SK-N-SH (cell line): ENCODE measurements at regions not wholly inside any gene's neighbourhood (a gene's known extent, or its start where the extent isn't known, plus 50 kb on each side); places are given as distances from the start of the nearest gene placed in this dataset.

ENCODE experiments used
- ELF1 ChIP-seq: IDR thresholded peaks from 2 replicates; pipeline ENCODE4 v1.4.0; 2012
- EP300 ChIP-seq, 2 experiments: IDR thresholded peaks; 2 replicates each; pipeline versions ENCODE4 v1.4.0 to v1.6.1; 2012; ENCODE audit warnings: borderline replicate concordance in 1 of 2, low read depth in 1 of 2, low read length in 1 of 2
- EZH2phosphoT487 ChIP-seq: fragments of 200-600 bp; sonication (generic); IDR thresholded peaks from 2 replicates; pipeline ENCODE4 v1.6.1; 2017; ENCODE audit warnings: low read depth, mixed run types, mild to moderate bottlenecking, antibody characterized with exemption, moderate library complexity, borderline replicate concordance
- JUND ChIP-seq: IDR thresholded peaks from 2 replicates; pipeline ENCODE4 v1.4.0; 2012
- NFIC ChIP-seq: IDR thresholded peaks from 2 replicates; pipeline ENCODE4 v1.4.0; 2012; ENCODE audit warnings: borderline replicate concordance
- POLR2AphosphoS5 ChIP-seq: IDR thresholded peaks from 2 replicates; pipeline ENCODE4 v1.6.1; 2012; ENCODE audit warnings: low read depth, low read length
- RAD21 ChIP-seq: IDR thresholded peaks from 2 replicates; pipeline ENCODE4 v1.6.1; 2012; ENCODE audit warnings: mild to moderate bottlenecking, low read length
- RFX5 ChIP-seq: IDR thresholded peaks from 2 replicates; pipeline ENCODE4 v1.6.1; 2012; ENCODE audit warnings: mild to moderate bottlenecking, improper control_type of control experiment, low read length
- TCF12 ChIP-seq: IDR thresholded peaks from 2 replicates; pipeline ENCODE4 v1.4.0; 2012
- TF ChIP-seq, protein P1 (sequence below): IDR thresholded peaks from 2 replicates; pipeline ENCODE4 v1.6.1; 2012; ENCODE audit warnings: mild to moderate bottlenecking, low read depth, low read length, moderate library complexity
- TF ChIP-seq, protein P2 (sequence below): fragments of 200-600 bp; sonication (generic); IDR thresholded peaks from 2 replicates; pipeline ENCODE4 v1.6.1; 2017; ENCODE audit warnings: antibody characterized with exemption, mild to moderate bottlenecking, moderate library complexity
- TF ChIP-seq, protein P3 (sequence below): IDR thresholded peaks from 2 replicates; pipeline ENCODE4; 2012

DNA sequence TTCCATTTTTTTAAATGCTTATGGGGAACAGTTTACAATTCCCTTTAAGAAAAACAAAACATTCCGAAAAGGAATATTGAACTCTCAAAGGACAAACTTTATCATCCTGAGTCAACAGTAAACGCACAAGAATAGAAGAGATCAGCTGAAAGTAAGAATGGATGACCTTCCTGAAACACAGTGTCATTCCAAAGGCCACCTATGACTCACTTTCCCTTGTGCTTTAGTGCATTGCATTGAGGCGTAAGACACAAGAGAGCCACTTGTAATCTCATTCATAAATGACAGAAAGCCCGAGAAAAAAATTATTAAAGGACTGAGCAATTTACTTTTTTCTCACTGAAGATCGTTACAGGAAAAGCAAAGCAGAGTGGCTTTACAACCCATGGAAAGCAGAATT is 1062.4 kb upstream of the DIAPH2 start:
- TF ChIP-seq TCF12 (no peak), RFX5 (no peak), POLR2AphosphoS5 (no peak), EP300 (IDR thresholded peaks at IDR 0.05; ENCODE audit: borderline replicate concordance in 1 of 2, low read depth in 1 of 2, low read length in 1 of 2) (no peak), RAD21 (no peak), JUND (no peak), NFIC (no peak), ELF1 (no peak), EZH2phosphoT487 (no peak)
- TF ChIP-seq, protein P1, sequence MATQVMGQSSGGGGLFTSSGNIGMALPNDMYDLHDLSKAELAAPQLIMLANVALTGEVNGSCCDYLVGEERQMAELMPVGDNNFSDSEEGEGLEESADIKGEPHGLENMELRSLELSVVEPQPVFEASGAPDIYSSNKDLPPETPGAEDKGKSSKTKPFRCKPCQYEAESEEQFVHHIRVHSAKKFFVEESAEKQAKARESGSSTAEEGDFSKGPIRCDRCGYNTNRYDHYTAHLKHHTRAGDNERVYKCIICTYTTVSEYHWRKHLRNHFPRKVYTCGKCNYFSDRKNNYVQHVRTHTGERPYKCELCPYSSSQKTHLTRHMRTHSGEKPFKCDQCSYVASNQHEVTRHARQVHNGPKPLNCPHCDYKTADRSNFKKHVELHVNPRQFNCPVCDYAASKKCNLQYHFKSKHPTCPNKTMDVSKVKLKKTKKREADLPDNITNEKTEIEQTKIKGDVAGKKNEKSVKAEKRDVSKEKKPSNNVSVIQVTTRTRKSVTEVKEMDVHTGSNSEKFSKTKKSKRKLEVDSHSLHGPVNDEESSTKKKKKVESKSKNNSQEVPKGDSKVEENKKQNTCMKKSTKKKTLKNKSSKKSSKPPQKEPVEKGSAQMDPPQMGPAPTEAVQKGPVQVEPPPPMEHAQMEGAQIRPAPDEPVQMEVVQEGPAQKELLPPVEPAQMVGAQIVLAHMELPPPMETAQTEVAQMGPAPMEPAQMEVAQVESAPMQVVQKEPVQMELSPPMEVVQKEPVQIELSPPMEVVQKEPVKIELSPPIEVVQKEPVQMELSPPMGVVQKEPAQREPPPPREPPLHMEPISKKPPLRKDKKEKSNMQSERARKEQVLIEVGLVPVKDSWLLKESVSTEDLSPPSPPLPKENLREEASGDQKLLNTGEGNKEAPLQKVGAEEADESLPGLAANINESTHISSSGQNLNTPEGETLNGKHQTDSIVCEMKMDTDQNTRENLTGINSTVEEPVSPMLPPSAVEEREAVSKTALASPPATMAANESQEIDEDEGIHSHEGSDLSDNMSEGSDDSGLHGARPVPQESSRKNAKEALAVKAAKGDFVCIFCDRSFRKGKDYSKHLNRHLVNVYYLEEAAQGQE, result no peak
- TF ChIP-seq, protein P2, sequence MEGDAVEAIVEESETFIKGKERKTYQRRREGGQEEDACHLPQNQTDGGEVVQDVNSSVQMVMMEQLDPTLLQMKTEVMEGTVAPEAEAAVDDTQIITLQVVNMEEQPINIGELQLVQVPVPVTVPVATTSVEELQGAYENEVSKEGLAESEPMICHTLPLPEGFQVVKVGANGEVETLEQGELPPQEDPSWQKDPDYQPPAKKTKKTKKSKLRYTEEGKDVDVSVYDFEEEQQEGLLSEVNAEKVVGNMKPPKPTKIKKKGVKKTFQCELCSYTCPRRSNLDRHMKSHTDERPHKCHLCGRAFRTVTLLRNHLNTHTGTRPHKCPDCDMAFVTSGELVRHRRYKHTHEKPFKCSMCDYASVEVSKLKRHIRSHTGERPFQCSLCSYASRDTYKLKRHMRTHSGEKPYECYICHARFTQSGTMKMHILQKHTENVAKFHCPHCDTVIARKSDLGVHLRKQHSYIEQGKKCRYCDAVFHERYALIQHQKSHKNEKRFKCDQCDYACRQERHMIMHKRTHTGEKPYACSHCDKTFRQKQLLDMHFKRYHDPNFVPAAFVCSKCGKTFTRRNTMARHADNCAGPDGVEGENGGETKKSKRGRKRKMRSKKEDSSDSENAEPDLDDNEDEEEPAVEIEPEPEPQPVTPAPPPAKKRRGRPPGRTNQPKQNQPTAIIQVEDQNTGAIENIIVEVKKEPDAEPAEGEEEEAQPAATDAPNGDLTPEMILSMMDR, result no peak
- TF ChIP-seq, protein P3, sequence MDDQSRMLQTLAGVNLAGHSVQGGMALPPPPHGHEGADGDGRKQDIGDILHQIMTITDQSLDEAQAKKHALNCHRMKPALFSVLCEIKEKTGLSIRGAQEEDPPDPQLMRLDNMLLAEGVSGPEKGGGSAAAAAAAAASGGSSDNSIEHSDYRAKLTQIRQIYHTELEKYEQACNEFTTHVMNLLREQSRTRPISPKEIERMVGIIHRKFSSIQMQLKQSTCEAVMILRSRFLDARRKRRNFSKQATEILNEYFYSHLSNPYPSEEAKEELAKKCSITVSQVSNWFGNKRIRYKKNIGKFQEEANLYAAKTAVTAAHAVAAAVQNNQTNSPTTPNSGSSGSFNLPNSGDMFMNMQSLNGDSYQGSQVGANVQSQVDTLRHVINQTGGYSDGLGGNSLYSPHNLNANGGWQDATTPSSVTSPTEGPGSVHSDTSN, result no peak
